Skin epidermis (tissue), 12 donors: ENCODE measurements at regions not wholly inside any gene's neighbourhood (a gene's known extent, or its start where the extent isn't known, plus 50 kb on each side); places are given as distances from the start of the nearest gene placed in this dataset.
"Not testable (repeated sequence)": the region's sequence is repeated elsewhere in the genome, so short reads cannot be mapped to it uniquely, and the experiment has no call there.

ENCODE experiments used
- H3K27ac ChIP-seq, 21 experiments: fragments of 200-600 bp; sonication (generic) in 11 of 21; one replicate each; pipeline ENCODE4 v1.5.0; 2020; ENCODE audit warnings: mild to moderate bottlenecking in 3 of 21, inconsistent platforms in 2 of 21, moderate library complexity in 2 of 21
- H3K4me3 ChIP-seq, 7 experiments: fragments of 200-600 bp; sonication (generic) in 2 of 7; one replicate each; pipeline ENCODE4 v1.5.0; 2020; ENCODE audit warnings: inconsistent platforms in 2 of 7, mild to moderate bottlenecking in 2 of 7, moderate library complexity in 1 of 7

DNA sequence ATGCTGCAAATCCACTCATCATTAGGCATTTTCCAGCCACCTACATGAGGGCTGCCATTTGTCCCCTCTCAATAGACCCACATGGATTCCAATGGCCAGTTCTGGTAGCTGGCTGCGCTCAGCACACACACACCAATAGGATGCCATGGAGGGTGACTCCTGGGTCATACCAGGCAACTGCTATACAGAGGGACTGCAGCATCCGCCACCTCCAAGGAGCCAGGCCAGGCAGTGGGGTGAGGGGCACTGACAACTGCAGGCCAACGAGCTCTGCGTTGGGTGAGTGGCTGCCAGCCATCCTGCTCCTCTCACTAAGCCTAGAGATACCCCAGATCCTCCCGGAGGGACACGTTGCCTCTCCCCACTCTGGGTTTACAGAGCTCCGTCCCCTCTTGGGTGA, 118.8 kb upstream of the NANOS1 start:
- H3K27ac ChIP-seq = no peak overlapping the region
- no peak overlapping the region for H3K4me3 ChIP-seq

DNA sequence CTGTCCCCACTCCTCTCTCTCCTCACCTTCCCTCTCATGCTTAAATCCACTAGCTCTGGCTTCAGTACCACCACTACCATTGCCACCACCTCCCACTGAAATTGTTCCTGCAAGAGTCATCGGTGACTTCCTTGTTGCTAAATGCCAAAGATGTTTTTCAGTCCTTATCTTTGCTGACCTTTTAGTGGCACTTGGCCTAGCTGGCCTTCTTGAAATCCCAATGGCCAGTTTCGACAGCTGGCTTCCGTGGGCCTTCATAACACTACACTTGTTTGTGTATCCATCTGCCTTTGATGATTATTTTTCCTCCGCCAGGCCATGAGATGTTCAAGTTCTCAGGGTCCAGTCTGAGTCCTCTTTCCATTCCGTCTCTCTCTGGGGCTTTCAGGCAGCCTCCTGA, 118.2 kb upstream of the NANOS1 start:
- Histone ChIP-seq H3K27ac (no peak overlapping the region), H3K4me3 (no peak overlapping the region)

DNA sequence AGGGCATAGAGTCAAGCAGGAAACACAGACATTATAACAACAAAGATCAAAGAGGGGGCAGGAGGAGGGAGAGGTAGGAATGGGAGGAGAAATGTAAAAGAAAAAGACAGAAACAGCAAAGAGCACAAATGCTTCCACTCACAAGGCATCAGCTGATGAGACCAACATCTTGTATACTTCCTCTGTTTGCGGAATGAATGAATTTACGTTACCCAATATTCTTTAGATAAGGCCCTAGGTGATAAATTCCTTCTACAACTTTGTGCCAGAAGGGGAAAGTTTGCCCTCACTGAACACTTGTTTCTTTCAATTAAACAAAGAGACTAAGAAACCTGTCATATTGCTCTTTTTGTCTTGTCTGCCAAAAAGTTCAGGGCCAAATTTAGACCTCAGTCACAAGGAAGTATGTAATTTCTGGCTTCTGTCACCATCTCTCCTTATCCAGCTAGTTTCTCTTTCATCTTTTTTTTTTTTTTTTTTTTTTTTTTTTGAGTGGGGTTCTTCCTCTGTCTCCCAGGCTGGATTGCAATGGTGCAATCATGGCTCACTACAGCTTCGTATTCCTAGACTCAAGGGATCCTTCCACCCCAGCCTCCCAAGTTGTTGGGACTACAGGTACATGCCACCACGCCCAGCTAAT, 116.4 kb upstream of the NANOS1 start:
- H3K4me3 ChIP-seq = no peak overlapping the region
- H3K27ac ChIP-seq = no peak overlapping the region

DNA sequence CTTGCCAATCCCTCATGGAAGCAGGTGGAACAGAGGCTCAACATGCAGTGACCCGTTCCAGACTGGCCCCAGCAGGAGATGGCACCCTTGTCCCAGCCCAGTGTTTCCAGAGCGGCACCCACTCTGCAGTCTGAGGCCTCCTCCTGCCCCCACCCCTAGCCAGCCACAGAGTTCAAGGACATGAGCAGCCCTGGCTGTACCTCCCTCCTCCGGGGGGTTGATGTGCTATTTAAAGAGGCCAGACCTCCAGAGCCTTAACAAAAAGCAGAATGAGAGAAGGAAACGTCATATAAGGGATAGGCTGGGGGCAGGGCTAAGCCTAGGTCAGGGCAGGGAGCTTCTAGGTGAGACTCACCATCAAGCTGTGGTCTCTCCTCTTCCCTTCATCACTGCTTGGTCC, 115.7 kb upstream of the NANOS1 start:
- no peak overlapping the region for H3K27ac ChIP-seq
- no peak overlapping the region for H3K4me3 ChIP-seq

DNA sequence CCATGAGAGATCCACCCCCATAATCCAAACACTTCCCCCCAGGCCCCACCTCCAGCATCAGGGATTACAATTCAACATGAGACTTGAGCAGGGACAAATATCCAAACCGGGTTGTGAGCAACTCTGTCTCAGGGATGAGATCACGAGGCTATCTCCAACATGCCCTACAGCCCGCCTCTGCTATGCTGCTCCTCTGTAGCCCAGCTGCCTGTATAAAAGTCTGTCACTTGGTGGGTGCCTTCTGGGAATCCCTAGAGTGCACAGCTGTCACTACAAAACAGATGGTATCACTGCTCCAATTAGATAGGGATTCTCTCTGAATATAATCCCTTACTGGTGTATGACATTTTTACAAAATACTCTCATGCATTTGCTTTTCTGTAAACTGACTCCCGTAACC, 114.9 kb upstream of the NANOS1 start:
- Histone ChIP-seq H3K27ac (no peak overlapping the region), H3K4me3 (no peak overlapping the region)

DNA sequence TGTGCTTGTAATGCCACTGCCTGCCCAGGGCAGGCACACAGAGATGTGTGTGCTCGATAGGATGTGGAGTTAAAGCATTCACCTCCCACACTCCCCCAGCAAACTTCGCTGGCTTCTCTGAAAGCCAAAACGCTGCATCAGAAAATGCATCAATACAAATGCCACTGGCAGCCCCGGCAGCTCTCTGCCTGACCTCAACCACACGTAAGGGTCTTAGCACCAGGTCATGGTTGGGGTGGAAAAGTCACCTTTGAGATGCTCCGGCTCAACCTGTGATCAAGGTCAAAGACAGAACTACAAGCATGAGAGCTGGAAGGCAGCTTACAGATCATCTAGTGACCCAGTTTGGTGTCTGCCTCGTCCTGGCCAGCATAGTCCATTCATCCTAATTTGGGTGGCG, 114.4 kb upstream of the NANOS1 start:
- Histone ChIP-seq H3K27ac (no peak overlapping the region), H3K4me3 (no peak overlapping the region)

DNA sequence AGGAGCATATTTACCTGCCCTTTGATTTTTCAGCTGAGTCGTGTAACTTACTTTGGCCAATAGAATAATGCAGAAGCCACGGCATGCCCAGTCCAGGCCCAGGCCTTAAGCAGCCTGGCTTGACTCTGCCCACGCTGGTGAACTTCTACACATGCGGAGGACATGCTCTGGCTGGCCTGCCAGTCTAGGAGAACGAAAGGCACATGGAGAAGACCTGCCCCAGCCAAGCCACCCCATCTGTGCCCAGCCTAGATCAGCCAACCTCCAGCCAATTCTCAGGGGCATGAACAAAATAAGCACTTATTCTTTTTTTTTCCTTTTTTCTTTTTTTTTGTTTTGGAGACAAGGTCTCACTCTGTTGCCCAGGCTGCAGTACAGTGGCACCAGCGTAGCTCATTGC, 112.7 kb upstream of the NANOS1 start:
- H3K4me3 ChIP-seq = no peak overlapping the region
- no peak overlapping the region for H3K27ac ChIP-seq

DNA sequence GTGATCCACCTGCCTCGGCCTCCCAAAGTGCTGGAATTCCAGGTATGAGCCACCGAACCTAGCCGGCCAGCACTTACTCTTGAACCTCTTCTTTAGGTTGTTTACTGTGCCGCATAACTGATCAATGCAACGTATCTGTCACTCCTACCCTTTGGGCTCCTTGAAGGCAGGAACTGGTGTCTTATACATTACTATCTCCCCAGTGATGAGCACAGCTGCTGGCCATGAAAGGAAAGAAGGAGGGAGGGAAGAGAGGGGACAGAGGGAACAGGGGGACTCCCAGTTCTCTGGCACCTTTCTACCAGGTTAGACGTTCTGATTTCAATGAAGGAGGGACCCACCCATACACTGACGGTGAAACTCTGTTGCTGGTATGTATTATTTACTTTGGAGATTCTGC, 111.8 kb upstream of the NANOS1 start:
- H3K4me3 ChIP-seq = no peak overlapping the region
- H3K27ac ChIP-seq = no peak overlapping the region

DNA sequence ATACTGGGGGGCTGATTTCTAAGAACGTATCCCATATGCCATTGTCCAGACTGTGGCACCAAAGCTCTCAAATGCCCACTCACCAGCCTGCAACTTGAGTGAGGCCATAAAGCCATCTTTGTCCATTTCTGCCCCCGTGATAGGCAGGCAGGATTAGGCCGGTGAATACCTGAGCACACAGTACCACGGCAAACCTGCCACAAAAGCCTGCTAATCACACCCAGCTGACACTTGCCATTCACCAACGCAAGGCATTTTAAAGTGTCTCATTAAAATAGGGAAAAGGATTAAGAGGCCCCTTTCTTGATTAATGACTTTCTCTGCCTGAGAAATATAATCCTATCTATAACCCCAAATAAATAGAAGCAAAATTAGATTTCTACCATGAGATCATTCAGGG, 111.4 kb upstream of the NANOS1 start:
- Histone ChIP-seq H3K27ac (no peak overlapping the region), H3K4me3 (no peak overlapping the region)

DNA sequence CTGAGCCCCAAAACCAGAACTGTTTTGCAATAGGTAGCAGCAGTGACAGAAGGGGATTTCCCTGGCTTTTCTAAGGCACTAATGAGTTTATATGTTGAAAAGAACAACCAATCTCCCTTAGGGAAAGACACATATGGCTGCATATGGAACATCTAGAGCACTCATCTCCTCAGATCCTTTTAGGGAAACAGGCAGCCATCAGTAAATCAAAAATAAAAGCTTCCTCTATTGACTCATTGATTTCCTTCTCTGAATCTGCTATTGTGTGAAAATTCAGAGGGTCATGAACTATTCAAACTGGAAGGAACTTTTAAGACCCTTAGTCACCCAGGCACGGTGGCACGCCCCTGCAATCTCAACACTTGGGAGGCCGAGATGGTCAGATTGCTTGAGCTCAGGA, 110.9 kb upstream of the NANOS1 start:
- Histone ChIP-seq H3K27ac (no peak overlapping the region), H3K4me3 (no peak overlapping the region)

DNA sequence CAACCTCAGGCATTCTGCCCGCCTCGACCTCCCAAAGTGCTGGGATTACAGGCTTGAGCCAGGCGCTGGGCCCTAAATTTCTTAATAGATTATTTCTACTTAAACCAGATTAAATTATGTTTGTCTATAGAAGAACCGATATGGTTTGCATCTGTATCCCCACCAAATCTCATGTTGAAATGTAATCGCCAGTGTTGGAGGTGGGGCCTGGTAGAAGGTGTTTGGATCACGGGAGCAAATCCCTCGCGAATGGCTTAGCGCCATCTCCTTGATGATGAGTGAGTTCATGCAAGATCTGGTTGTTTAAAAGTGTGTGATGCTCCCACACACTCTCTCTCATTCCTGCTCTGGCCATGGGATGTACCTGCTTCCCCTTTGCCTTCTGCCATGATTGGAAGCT, 109.3 kb upstream of the NANOS1 start:
- H3K27ac ChIP-seq = no peak overlapping the region
- H3K4me3 ChIP-seq = no peak overlapping the region

DNA sequence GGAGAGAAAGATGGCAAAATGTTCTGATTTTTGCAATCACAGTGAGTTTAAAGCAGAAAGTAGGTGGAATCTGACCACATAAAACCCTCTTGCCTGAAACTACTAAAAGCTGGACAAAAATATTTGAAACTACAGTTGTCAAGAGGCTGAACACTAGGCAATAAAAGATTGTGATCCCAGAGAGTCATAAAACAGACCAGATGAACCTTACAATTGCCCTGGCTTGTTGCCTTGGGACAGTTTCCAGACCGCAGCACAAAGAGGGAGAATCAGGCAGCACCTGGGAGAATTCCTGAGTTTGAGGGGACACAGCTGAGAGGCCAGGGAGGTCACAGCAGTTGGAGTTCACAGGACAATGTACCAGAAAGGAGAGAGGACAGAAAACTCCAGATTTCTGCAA, 107.3 kb upstream of the NANOS1 start:
- Histone ChIP-seq H3K27ac (no peak overlapping the region), H3K4me3 (no peak overlapping the region)

DNA sequence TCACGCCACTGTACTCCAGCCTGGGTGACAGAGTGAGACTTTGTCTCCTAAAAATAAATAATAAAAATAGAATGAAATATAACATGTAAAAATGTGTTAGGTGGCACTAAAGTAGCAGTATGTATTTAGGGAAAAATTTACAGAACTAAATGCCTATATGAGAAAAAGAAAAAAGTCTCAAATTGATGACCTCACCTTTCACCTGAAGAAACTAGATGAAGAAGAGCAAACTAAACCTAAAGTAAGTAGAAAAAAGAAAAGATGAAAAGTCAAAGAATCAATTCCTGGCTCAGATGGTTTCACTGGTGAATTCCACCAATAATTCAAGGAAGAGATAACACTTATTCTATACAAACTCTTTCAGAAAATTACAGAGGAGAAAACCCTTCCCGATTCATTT, 106.5 kb upstream of the NANOS1 start:
- H3K27ac ChIP-seq = no peak overlapping the region
- no peak overlapping the region for H3K4me3 ChIP-seq

DNA sequence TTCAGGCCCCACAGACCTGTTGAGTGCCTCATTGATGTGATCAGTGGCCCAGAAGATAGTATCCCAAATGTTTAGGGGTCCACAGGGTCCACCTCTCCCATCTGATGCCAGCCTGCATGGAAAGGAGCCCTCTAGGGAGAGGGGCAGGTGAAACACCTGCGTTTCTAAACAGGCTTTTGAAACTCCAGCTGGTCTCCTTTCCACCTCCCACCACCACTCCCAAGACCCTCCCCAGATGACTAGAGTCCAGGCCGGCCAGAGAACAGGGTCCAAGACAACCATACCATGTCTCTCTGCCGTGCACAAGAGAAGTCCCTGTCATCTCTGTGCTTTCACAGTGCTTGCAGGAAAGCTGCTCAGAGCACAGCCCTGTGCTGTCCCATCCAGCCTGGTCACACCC, 105.0 kb upstream of the NANOS1 start:
- no peak overlapping the region for H3K27ac ChIP-seq
- H3K4me3 ChIP-seq = no peak overlapping the region

DNA sequence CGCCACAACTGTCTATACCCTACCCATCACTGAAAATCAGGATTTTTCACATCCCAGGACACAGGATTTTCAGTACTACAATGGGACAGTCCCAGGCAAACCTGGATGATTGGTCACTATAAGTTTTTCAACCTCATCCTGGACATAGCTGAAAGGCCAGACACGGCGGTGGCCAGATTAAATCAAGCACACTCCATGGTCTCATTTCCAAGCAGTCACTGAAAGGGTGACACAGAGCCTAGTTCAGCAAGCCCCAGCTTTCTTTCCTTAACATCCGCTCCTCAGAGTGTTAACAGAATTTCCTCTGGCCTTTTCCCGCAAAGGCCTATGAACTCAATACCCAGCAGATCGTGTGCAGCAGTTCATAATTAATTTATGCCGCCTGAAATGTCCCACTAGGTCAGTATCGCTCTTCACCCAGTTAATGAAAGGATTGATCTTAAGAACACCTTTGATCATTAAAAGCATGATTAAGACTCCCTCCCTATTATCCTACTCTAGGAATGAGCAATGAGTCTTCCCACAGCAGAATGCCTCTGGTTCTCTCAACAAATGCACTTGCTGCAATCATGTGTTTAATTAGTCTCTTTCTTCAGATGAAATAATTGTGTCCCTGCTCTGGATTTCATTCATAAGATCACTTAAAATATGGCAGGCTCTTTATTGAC, 104.0 kb upstream of the NANOS1 start:
- no peak overlapping the region for H3K27ac ChIP-seq
- H3K4me3 ChIP-seq = no peak overlapping the region

DNA sequence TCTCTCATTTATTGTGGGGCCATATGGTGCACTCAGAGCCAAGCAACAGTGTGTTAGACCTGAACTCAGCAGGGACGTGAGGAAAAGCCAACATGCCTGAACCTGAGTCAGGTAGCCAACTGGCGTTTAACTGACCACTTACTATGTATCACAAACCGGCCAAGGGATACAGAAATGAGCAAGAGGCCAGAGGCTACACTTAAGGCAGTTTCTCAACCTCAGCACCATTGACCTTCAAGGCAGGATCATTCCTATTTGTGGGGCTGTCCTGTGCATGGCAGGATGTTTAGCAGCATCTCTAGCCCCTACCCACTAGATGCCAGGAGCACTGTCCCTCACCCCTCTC, 103.5 kb upstream of the NANOS1 start:
- no peak overlapping the region for H3K4me3 ChIP-seq
- H3K27ac ChIP-seq = no peak overlapping the region

DNA sequence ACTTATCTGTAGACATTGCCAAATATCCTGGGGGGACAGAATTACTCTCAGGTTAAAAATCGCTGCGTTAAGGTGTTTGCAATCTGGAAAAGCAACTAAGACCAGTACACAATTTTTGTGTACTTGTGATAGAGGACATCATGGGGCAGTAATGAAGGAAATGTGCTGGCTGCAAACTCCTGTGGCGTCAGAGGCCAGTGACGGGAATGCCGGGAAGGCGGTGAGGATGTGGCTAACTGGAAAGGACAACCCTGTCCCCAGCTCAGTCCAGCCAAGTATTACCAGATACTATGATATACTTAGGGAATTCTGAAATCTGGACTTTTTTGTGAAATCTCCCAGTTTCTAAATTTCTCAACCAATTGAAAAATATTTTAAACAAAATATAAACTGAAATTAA, 103.1 kb upstream of the NANOS1 start:
- H3K27ac ChIP-seq = no peak overlapping the region
- H3K4me3 ChIP-seq = no peak overlapping the region

DNA sequence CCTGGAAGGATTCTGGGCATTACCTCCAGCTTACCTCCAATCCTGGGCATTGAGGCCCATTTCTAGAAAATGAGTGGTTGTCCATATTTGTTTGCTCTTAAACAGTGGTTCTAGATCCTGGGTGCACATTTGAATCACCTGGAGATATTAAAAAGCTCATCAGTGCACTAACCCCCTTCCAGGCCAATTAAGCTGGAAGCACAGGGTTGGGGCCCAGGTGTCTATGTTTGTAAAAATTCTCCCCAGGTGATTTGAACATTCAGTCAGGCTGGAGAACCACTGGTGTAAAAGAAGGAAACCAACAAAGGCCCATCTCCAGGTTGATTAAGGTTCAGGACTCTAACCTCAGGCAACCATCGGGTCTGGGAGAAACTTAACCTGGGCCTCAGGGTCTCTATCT, 102.6 kb upstream of the NANOS1 start:
- H3K27ac ChIP-seq = no peak overlapping the region
- no peak overlapping the region for H3K4me3 ChIP-seq

DNA sequence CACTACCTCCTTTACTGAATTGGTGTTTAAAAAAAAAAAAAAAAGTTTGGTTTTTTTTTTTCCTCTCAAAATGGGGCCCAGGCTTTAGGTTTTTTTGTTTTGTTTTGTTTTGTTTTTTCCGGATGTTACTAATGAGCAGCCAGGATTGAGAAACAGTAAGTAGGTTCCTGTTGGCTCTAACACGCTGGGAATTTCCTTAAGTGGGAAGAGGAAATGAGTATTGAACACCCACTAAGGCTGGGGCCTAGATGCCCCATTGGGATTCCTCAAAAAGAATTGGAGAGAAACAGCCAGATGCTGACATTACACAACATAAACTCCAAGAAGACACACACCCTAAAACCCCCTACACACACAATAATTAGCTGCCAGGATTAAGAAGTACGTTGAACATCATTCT, 102.2 kb upstream of the NANOS1 start:
- Histone ChIP-seq H3K27ac (no peak overlapping the region), H3K4me3 (no peak overlapping the region)

DNA sequence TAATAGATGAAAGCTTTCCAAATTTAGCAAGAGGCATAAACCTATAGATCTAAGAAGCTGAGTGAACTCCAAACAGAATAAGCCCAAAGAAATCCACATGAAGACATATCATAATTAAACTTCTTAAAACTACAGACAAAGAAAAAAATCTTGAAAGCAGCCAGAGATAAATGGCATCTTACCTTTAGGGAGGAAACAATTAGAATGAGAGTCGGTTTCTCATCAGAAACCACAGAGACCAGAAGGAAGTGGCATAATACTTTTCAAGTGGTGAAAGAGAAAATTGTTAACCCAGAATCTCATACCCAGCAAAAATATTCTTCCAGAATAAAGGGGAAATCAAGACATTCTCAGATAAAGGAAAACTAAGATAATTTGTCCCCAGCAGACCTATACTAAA, 98.9 kb upstream of the NANOS1 start:
- H3K27ac ChIP-seq = no peak overlapping the region

DNA sequence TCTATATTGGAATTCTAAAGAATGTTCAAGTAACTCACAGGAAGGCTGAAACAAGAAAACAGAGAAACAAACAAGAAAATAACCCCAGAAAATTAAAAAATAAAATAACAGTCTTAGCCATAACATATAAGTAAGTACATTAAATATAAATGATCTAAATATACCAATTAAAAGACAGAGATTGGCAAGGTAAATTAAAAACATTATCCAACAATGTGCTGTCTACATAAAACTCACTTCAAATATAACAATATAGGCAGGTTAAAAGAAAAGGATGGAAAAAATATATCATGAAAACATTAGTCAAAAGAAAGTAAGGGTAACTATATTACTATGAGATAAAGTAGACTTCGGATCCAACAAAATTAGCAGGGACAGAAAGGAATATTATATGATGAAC, 98.1 kb upstream of the NANOS1 start:
- no peak overlapping the region for H3K4me3 ChIP-seq

More for the DNA sequence above, 98.9 kb upstream of the NANOS1 start:
- no peak overlapping the region for H3K4me3 ChIP-seq

DNA sequence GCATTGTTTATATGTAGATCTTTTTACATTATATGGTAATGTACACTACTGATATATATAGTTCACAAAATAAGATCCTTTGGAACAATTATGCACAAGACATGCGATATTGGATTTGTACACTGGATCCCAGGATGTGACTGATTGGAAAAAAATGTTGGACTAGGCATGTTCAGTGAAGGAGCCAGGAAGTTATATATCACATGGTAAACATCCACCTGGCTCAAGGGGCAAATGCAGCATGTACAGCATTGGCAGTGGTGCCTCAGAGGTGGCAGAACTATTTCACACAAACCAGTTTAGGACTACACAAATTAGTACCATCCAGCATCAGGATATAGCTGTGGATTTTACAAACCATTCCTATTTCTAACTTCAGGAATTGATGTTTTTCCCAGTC, 97.4 kb upstream of the NANOS1 start:
- H3K27ac ChIP-seq, H3K4me3 ChIP-seq: not testable (repeated sequence)

More for the DNA sequence above, 98.1 kb upstream of the NANOS1 start:
- H3K27ac ChIP-seq = no peak overlapping the region
